ENCODE measurements at regions not wholly inside any gene's neighbourhood (a gene's known extent, or its start where the extent isn't known, plus 50 kb on each side); places are given as distances from the start of the nearest gene placed in this dataset.

DNA sequence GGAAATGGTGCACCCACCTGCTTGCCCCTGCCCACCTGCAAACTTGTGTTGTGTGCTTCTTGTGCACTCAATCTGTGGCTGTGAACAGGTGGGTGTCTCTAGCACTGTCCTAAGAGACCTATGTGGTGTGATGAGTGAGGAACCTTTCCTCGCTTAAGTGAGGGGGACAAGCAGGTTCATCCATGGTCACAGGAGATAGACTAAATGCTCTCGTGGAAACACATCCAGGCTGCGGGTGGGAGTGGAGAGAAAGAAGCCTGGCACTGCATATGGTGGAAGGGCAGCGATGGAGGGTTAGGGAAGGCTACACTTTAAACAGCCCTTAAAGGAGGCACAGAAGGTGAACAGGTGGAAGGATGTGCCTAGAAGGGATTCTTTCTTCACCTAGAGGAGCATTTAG is 330.9 kb downstream of the CXCL12 start:
- DNase-seq (ENCODE audit: low spot score) = no peak

DNA sequence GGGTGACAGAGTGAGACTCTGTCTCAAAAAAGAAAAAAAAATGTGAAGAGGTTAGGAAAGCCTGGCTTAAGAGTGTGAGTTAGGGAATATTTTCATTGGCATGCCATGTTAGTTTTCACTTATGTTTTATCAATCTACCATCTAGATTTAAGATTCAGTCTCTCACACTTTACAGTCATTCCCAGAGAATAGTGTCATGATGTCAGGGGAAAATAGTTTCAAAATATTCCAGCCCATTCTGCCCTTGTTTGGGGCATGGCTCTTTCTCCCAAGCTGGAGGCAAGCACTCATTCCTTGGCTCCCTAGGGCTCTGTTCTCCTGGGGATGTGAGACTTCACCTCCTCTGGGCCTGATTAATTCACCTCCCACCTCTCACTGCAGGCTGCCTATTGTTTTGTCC is 331.5 kb downstream of the CXCL12 start:
- no peak for DNase-seq (ENCODE audit: low spot score)

DNA sequence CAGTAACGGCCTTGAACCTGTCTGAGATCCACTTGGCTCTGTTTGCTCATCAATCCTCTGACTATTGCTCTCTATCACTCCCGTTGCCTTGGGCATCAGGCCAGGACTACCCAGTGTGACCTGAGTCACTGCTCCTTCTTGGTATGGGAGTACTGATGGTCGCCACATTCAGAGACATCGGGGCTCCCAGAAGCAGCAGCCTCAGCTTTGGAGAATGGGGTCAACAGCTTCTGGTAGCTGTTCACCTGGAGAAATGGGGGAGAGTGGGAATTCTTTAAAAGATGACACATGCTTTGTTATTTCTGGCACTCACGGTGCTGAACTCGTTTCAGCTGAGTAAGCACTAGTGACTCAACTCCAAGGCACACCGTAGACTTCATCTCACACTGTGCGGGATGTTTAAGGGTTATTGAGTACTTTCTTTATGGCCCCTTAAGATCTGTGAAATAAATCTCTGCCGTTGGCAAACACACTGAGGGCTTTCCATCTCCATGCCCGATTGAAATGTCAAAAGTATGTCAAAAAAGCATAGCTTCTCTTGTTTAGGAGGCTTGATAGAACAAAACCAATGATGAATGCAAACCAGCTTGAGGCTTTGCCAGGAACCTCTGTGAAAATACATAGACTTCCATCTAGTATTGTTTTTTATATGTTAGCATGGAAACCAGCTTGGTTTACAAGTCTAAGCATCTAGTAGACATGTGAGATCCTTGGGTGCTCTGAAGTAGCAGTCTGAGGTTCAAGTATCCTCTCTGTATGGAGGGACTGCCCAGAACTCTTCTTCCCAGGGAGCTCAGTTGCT is 333.1 kb downstream of the CXCL12 start:
- DNase-seq (ENCODE audit: low spot score) = peak; percentile 60

DNA sequence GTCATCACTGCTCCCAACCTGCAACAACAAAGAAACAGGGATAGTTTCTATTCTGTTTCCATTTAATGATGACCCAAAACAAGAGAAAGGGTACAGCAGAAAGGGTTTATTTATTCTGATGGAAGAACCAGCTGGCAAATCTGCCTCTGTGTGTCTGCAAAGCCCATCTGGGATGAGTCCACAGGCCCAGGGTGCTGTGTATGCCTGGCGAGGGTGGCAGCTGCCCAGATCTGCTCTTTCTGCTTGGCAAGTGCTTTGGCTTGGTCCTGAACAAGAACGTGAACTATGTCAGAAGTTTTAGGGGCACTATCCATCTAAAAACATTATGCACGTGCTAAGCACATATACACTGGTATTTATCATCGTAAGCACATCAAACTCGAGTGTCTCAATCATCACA is 333.8 kb downstream of the CXCL12 start:
- no peak for DNase-seq (ENCODE audit: low spot score)

DNA sequence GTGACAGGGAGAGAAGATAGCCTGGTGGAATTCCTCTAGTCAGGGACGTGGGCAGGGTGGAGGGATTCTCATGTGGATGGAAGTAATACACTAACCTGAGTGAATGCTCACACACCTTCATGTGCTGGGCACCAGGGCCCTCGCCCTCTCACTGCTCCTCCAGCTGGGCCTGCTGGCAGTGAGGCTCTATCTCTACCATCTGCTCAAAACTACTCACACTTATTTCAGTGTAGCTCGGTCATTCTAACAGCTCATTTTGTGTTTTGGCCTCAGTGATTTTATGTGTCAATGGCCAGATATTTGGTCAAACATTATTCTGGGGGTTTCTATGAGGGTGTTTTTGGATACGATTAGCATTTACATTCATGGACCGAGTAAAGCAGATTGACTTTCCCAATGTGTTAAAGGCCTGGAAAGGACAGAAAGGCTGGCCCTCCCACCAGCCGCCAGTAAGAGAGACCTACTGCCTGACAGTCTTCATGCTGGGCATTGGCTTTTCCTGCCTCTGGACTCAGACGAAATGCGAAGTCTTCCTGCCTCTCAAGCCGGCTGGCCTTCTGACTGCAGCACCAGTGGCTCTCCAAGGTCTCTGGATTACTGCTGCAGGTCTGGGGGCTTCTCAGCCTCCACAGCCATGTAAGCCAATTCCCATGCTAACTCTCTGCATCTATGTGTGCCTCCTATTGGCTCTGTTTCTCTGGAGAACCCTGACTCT is 335.4 kb downstream of the CXCL12 start:
- no peak for DNase-seq (ENCODE audit: low spot score)

DNA sequence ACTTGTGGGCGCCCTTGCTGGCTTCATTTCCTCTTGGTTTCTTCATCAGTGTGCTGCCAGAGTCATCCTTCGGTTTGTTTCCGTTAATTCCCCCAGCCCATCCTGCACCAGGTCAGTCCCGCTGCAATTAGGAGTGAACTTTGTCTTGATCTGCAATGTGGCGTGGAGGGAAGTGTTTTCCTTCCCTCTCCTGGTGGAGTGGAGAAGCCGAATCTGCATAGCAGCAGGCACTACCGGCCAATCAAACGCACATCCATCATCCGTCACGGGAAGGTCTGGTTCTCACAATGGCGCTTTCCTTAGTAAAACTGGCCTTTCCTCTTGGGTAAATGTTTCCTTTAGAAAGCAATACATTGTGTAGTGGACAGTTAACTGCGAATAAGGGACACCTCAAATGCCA is 337.5 kb downstream of the CXCL12 start:
- no peak for DNase-seq (ENCODE audit: low spot score)

DNA sequence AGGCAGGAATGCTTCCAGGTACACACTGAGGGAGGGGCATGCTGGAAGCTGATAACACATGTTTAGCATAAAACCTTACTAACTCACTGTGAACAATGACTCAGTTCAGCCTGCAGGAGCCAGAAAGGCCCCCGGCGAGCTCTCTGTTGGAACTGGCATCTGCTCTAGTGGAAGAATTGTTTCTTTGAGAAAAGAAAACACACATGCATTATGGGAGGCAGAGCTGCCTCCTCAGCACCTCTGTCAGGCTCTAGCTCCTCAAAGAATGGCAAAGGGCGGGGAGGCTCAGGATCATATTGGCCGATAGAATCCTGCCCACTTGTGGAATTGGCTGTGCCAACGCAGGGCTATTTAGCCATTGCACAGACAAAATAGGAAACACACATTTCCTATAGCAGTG is 338.3 kb downstream of the CXCL12 start:
- peak; percentile 55 for DNase-seq (ENCODE audit: low spot score)

DNA sequence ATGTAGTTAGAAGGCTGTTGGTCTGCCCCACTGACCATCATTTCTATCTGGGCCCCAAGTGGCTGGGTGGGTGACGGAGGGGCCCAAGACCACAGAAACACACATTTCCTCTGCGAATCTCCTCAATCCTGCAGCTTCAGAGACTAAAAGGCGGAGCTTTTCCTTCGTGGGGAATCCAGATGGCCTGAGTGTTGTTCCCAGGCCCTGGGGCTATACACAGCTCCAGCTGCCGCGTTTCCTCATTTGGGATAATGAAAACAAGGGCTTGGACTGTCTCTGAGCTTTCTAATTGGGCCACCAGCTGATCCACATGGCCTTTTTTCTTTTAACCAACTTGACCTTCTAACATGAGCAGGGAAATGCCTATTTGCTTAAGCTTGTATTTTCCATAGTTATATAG is 339.9 kb downstream of the CXCL12 start:
- peak; percentile 46 for DNase-seq (ENCODE audit: low spot score)

DNA sequence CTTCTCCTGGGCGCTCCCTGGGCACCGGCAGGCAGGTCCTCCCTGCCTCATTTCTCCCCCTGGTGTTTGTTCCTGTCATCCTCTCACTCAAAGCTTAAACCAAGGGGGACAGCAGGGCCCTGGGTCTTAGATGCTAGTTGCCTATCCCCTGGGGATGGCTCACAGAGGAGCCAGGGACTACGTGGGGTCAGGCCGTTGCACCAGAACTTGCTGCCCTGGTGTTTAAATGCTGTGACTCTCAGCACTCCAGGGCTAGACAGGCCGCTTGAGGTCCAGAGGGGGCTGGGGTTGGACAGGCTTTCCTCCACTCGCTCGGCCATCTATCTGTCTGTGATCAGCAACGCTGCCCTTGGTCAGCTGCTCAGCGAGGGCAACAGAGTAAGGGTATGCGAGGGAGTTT is 340.3 kb downstream of the CXCL12 start:
- no peak for DNase-seq (ENCODE audit: low spot score)

DNA sequence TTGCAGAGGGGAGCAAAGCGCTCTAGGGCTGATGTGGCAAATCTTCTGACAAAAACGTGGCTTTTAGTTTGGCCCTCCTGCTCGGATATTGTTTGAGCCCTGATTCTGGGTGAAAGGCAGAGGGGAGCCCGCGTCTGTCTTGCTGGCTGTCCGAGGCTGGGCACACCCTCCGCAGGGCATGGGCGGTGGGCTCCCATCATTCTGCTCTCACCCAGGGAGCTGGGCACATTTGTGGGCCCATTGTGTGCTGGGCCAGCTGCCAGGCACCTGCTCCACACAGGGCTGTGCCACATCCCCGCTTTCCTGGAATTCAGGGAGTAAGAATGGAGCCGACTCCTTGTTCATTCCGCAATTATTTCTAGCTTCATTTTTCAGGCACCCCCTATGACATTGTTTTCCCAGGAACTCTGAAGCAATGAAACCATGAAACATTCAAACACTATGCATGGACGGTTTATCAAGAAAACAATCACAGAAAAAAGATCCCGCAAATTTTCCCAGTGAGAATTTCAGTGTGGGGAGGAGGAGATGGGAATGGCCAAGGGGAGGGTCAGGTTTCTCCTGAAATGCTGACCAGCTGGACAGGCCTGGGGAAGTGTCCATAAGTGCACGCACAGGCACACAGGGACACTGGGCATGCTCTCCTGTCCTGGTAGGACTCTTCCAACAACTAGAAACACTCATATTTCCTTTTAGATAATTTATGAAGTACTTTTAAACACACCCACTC is 341.1 kb downstream of the CXCL12 start:
- DNase-seq (ENCODE audit: low spot score) = no peak

DNA sequence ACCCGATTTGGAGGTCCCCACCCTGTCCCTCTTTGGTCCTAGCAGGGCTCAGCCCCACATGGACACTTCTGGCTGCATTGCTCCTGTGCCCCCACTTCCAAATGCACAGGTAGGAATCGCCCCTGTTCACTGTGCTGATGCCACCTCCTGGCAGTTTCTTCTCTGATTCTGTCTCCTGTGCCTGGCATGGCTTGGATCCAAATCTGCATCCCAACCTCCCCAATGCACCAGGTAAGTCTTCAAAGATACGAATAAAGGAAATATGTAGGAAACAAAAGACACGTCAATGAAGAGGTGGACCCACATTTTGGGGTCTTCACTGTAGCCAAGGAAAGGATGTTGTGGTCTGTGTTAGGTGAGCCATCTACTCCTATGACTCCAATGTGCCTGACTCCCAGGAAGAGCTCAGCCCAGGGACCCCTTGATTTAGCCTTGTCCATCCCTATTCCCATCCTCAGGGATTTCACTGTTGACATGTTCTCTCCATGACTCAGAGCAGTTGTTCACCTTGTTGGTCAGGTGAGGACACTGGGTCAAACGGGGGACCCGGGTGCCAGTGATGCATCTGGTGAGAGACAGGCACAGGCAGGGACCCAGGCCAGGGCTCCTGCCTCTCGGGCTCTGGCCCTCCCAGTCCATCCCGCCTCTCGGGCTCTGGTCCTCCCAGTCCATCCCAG is 341.8 kb downstream of the CXCL12 start:
- no peak for DNase-seq (ENCODE audit: low spot score)

DNA sequence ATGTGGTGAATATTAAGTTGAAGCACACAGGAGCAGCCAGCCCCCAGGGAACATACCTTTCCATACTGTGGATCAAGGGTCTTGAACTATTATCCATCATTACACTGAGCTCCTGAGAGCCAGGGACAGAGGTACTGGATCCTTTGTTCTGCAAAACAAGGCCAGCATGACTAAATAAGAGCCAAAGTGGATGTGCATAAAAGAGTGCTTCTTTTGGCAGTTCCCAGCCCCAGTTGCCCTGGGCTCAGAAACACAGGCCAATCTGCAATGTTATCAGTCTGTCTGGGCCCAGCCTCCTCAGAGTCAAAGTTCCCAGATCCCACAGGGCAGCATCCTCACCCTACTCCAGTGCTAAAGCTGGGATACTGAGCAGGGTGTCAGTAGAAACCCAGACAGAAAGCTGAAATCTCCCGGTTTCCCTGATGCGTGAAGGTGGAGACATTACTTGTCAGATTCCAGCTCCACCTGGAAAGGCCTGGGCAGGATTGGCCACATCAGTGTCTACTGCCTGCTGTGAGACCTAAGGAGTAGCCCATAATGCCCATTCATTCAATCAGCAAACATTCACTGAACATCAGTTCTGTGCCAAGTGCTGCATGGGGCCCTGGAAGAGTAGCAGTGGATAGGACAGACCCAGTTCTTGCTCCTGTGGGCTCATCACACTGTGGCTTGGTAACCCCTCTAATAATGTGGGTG is 342.7 kb downstream of the CXCL12 start:
- no peak for DNase-seq (ENCODE audit: low spot score)

DNA sequence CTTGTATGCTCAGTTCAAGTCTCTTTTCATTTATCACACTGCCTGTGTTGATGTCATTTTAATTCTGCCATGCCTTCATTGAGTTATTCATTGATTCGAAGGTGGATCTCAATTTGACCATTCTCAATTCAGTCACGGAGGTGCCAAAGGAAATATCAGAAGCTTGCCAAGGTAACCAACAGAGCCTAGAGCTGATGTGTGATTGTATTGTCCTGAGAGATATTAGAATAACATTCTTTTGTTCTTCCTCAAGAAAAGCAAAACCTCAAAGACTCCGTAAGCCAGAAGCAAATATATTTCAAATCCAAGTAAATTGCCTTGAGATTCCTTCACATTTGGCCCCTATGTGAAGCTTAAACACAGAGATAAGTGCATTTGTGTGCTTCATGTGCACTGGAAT is 345.3 kb downstream of the CXCL12 start:
- DNase-seq (ENCODE audit: low spot score) = no peak

DNA sequence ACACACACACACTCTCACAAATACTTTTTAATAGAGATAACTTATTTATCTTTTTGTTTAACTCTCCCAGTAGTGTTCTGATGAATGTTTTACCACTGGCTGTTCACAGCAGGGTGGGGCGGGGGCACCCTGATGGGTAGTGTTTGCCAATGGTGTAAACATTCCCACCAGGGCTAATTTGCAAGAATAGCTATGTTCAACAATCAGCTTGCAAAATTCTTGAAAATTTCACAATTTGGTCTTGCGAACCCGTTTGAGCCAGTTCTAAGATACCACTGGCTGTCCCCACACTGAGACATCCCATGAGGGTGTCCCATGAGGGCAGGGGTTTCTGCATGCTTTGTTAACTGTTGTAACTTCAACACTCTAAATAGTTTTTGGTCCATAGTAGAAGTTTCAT is 348.5 kb downstream of the CXCL12 start:
- no peak for DNase-seq (ENCODE audit: low spot score)

DNA sequence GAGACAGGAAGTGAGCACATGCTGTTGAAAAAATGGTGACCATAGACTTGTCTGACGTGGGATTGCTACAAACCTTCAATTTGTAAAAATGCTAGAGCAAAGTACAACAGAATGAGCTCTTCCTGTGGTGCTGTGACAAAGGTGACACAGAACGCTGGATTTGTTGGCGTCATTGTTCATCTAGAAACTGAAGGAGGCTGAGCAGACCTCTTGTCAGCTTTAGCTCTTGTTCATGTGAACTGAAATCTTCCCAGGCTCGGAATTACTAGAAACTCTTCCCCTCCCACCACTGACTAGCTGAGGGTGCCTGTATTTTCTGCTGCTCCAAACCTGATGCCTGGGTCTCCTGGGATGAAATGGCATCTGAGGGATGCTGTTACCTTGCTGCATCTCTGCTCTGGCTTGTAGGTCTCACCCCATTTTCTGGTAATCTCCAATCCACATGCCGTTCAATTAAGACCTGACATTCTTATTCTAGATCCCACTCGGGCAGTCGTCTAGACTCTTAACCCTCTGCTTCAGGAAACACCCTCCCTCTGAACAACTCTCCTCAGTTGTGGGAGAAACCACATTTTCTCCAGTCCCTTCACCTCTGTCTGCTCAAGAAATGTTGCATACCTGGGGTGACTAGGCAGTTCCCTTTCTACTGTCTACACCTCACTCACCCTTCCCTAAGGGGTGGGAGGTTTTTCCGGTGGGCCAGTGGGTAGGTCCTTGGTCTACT is 349.3 kb downstream of the CXCL12 start:
- no peak for DNase-seq (ENCODE audit: low spot score)

DNA sequence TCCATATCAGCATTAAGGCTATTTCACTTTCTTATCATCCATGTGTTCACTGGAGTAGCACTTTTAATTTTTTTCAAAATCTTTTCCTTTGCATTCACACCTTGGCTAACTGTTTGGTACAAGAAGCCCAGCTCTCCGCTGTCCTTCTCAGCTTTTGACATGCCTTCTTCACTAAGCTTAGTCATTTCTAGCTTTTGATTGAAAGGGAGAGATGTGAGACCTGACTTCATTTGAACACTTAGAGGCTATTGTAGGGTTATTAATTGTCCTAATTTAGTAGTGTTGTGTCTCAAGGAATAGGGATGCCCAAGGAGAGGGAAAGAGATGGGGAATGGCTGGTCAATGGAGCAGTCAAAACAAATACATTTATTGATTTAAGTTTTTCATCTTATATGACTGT is 350.0 kb downstream of the CXCL12 start:
- DNase-seq (ENCODE audit: low spot score) = no peak

DNA sequence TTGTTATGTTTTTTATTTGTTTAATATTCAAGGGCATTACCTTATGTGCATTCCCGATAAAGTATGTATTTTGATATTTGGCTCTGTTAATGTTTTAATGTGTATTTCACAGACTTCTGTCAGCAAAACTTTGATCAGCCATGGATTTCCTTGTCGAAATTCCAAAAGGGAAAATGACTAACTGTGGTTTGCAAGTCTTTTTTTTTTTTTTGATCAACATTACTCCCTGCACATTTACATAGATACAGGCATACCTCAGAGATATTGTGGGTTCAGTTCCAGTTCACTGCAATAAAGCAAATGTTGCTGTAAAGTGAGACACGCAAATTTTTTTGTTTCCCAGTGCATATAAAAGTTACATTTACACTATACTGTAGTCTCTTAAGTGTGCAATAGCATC is 351.9 kb downstream of the CXCL12 start:
- no peak for DNase-seq (ENCODE audit: low spot score)

DNA sequence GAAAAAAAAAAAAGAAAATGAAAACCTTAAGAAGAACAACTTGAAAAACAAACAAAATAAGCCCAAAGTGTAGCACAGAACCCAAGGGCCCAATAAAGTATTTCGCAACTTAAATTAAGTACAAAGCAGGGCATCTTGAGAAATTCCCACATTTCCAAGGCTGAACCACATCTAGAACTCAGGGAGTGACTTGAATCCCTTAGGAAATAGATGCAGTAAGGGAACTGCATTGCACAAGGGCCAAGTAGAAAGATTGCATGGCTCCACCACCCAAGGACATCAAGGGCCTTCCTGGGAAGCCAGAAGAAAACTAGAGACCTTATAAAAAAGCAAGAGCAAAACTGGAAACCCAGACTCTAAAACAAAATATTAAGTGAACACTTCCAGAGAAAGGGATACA is 352.7 kb downstream of the CXCL12 start:
- no peak for DNase-seq (ENCODE audit: low spot score)

DNA sequence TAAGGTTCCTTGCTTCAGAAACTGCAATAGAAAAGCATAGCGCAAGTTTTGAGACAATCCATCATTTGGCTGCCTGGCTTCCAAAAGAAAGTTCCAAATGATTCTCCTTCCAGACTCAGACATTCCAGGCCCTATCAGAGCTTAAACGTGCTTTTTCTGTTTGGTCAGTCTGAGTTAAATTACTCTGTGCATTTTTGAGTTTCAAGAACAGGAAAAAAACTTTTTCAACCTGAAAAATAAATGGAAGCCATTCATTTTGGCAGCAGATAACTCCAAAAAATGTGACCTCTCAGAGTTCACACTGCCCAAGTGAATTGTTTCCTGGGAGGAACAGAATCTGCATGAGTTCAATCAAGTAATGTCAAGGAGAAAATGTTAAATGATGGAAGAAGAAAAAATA is 354.2 kb downstream of the CXCL12 start:
- no peak for DNase-seq (ENCODE audit: low spot score)

DNA sequence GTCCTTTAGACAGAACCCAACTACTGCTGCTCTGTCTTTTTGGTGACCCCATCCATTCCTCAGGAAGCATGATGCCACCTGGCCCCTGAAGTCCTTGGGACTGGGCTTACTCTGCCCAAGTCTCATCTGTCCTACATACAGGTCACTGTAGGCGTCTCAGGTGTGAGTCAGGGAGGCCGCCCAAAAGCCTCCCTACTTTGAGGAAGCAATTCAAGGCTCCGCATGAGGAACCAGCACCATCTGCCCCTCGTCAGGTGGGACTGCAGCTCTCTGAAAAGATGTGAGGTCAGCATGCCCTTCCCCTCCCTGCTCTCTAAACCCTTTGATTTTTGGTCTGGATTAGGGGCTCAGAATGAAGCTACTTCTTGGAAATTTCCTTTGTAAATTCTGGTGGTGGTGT is 354.8 kb downstream of the CXCL12 start:
- DNase-seq (ENCODE audit: low spot score) = no peak

Measured in AG08395 (cell line).